ENCODE measurements at regions not wholly inside any gene's neighbourhood (a gene's known extent, or its start where the extent isn't known, plus 50 kb on each side); places are given as distances from the start of the nearest gene placed in this dataset.

GRCh38 chr2:4515871-4516761 is 812.7 kb downstream of the DCDC2C start:
- Histone ChIP-seq H3K9ac (ENCODE audit: low read length) (no peak overlapping the region), H3K27me3 (ENCODE audit: insufficient read depth, low read length) (no peaks in the 10 kb centered on the region), H3K9me3 (ENCODE audit: control insufficient read depth in 1 of 2, insufficient read depth in 1 of 2, low read depth in 1 of 2, low read length in 2 of 2) (peaks cover 0 to 23% of the 10 kb centered on the region in 2 experiments; a peak in 2 of 4 replicates), H3K4me1 (ENCODE audit: control insufficient read depth in 1 of 2, insufficient read depth in 2 of 2, low read length in 2 of 2) (no peaks in the 10 kb centered on the region), H4K20me1 (ENCODE audit: insufficient read depth) (no peaks in the 10 kb centered on the region; the same call in 1 of the 2 replicates), H3K9me2 (ENCODE audit: insufficient read depth) (no peaks in the 10 kb centered on the region), H2AFZ (ENCODE audit: low read depth, low read length, poor library complexity, severe bottlenecking) (no peak overlapping the region), H3K36me3 (ENCODE audit: control insufficient read depth in 1 of 2, insufficient read depth in 2 of 2, low read length in 2 of 2) (no peaks in the 10 kb centered on the region), H3K79me2 (ENCODE audit: insufficient read depth, low read length) (no peaks in the 10 kb centered on the region), H3K4me3 (replicated peaks in 1 of 2; ENCODE audit: low read depth in 1 of 2, low read length in 2 of 2) (no peak overlapping the region), H3K27ac (ENCODE audit: low read depth, low read length) (no peak overlapping the region), H3K4me2 (ENCODE audit: low read length) (no peak overlapping the region)
- no peak for DNase-seq (ENCODE audit: low read depth, low spot score)
- ATAC-seq: no peak
- ChIA-PET POLR2A (no interaction called here), RAD21 (ENCODE audit: low non-redundant PET in 1 of 2, low total read pairs in 2 of 2, uncharacterized antibody in 2 of 2, unreplicated experiment in 2 of 2) (no interaction called here), CTCF (no interaction called here)
- no TSS peak for BruUV-seq (replicated peaks)
- TF ChIP-seq JUND (IDR thresholded peaks at IDR 0.05) (no peak), SRF (IDR thresholded peaks at IDR 0.05; ENCODE audit: low read depth) (no peak), EZH2 (IDR thresholded peaks at IDR 0.05) (no peak), POLR2AphosphoS5 (IDR thresholded peaks at IDR 0.05; ENCODE audit: low read depth, low read length) (no peak), ELF1 (IDR thresholded peaks at IDR 0.05; ENCODE audit: borderline replicate concordance, low read depth) (no peak), CEBPB (IDR thresholded peaks at IDR 0.05; ENCODE audit: low read depth) (no peak), SP1 (IDR thresholded peaks at IDR 0.05; ENCODE audit: low read depth) (no peak), ZBTB33 (IDR thresholded peaks at IDR 0.05; ENCODE audit: extremely low read depth, insufficient replicate concordance, low read length) (no peak), TCF7L2 (IDR thresholded peaks at IDR 0.05; ENCODE audit: borderline replicate concordance, extremely low read depth, insufficient read depth, insufficient read length) (no peak), MAX (IDR thresholded peaks at IDR 0.05) (no peak), ZFX (IDR thresholded peaks at IDR 0.05) (no peak), RAD21 (IDR thresholded peaks at IDR 0.05; ENCODE audit: low read depth) (no peak), FOSL1 (IDR thresholded peaks at IDR 0.05; ENCODE audit: low read depth) (no peak), YY1 (IDR thresholded peaks at IDR 0.05; ENCODE audit: extremely low read depth, insufficient replicate concordance, low read depth, low read length) (no peak), POLR2A (IDR thresholded peaks at IDR 0.05; ENCODE audit: borderline replicate concordance, extremely low read depth, insufficient read depth, insufficient read length) (no peak), EGR1 (IDR thresholded peaks at IDR 0.05; ENCODE audit: low read depth) (no peak), SIN3A (IDR thresholded peaks at IDR 0.05; ENCODE audit: low read depth) (no peak), ZNF274 (IDR thresholded peaks at IDR 0.05; ENCODE audit: low read depth, low read length) (no peak)
- TF ChIP-seq, protein P1, sequence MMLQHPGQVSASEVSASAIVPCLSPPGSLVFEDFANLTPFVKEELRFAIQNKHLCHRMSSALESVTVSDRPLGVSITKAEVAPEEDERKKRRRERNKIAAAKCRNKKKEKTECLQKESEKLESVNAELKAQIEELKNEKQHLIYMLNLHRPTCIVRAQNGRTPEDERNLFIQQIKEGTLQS (IDR thresholded peaks at IDR 0.05): no peak
- TF ChIP-seq, protein P2, sequence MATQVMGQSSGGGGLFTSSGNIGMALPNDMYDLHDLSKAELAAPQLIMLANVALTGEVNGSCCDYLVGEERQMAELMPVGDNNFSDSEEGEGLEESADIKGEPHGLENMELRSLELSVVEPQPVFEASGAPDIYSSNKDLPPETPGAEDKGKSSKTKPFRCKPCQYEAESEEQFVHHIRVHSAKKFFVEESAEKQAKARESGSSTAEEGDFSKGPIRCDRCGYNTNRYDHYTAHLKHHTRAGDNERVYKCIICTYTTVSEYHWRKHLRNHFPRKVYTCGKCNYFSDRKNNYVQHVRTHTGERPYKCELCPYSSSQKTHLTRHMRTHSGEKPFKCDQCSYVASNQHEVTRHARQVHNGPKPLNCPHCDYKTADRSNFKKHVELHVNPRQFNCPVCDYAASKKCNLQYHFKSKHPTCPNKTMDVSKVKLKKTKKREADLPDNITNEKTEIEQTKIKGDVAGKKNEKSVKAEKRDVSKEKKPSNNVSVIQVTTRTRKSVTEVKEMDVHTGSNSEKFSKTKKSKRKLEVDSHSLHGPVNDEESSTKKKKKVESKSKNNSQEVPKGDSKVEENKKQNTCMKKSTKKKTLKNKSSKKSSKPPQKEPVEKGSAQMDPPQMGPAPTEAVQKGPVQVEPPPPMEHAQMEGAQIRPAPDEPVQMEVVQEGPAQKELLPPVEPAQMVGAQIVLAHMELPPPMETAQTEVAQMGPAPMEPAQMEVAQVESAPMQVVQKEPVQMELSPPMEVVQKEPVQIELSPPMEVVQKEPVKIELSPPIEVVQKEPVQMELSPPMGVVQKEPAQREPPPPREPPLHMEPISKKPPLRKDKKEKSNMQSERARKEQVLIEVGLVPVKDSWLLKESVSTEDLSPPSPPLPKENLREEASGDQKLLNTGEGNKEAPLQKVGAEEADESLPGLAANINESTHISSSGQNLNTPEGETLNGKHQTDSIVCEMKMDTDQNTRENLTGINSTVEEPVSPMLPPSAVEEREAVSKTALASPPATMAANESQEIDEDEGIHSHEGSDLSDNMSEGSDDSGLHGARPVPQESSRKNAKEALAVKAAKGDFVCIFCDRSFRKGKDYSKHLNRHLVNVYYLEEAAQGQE (IDR thresholded peaks at IDR 0.05; ENCODE audit: low read depth): no peak
- intact Hi-C loops (cut with micrococcal nuclease): no loop called here
